ENCODE measurements at regions not wholly inside any gene's neighbourhood (a gene's known extent, or its start where the extent isn't known, plus 50 kb on each side); places are given as distances from the start of the nearest gene placed in this dataset.

GRCh38 chr3:139120086-139121056 lies 75.7 kb upstream of the PRR23C start:
- Mint-ChIP-seq H3K27ac (no peak overlapping the region), H3K4me3 (no peak overlapping the region), H3K9me3 (no peaks in the 10 kb centered on the region), H3K4me1 (peaks cover 0 to 1% (median 0%) of the 10 kb centered on the region in 7 donors), H3K36me3 (no peaks in the 10 kb centered on the region), H3K27me3 (no peaks in the 10 kb centered on the region)
- Histone ChIP-seq H3K36me3 (ENCODE audit: control insufficient read depth in 2 of 3, insufficient read depth in 3 of 3, low read length in 3 of 3) (no peaks in the 10 kb centered on the region), H3K4me1 (ENCODE audit: control insufficient read depth in 2 of 2, insufficient read depth in 2 of 2, low read length in 2 of 2) (no peaks in the 10 kb centered on the region), H3K9me3 (ENCODE audit: control insufficient read depth in 2 of 3, low read length in 3 of 3) (no peaks in the 10 kb centered on the region), H3K4me3 (ENCODE audit: low read length) (no peak overlapping the region), H3K27ac (ENCODE audit: low read depth, low read length) (no peak overlapping the region), H3K27me3 (ENCODE audit: control insufficient read depth in 2 of 2, insufficient read depth in 2 of 2, low read length in 2 of 2) (no peaks in the 10 kb centered on the region)
- DNase-seq = no peak
- peak; percentile 56 for ATAC-seq
- ChIA-PET POLR2A (no interaction called here), CTCF (no interaction called here)
- intact Hi-C loops (cut with micrococcal nuclease) = no loop called here

GRCh38 chr3:139121513-139122220 lies 77.0 kb upstream of the PRR23C start:
- ATAC-seq (no peak), DNase-seq (no peak)
- ChIA-PET POLR2A (no interaction called here), CTCF (no interaction called here)
- Histone ChIP-seq H3K27ac (ENCODE audit: low read depth, low read length) (no peak overlapping the region), H3K27me3 (ENCODE audit: control insufficient read depth in 2 of 2, insufficient read depth in 2 of 2, low read length in 2 of 2) (no peaks in the 10 kb centered on the region), H3K9me3 (ENCODE audit: control insufficient read depth in 2 of 3, low read length in 3 of 3) (no peaks in the 10 kb centered on the region), H3K4me1 (ENCODE audit: control insufficient read depth in 2 of 2, insufficient read depth in 2 of 2, low read length in 2 of 2) (no peaks in the 10 kb centered on the region), H3K36me3 (ENCODE audit: control insufficient read depth in 2 of 3, insufficient read depth in 3 of 3, low read length in 3 of 3) (no peaks in the 10 kb centered on the region), H3K4me3 (ENCODE audit: low read length) (no peak overlapping the region)
- Mint-ChIP-seq H3K27ac (no peak overlapping the region), H3K27me3 (no peaks in the 10 kb centered on the region), H3K4me1 (peaks cover 0 to 1% (median 0%) of the 10 kb centered on the region in 7 donors), H3K4me3 (no peak overlapping the region), H3K36me3 (no peaks in the 10 kb centered on the region), H3K9me3 (no peaks in the 10 kb centered on the region)
- intact Hi-C loops (cut with micrococcal nuclease) = no loop called here

- ChIA-PET POLR2A (no interaction called here), CTCF (no interaction called here)
- Histone ChIP-seq H3K27me3 (ENCODE audit: control insufficient read depth in 2 of 2, insufficient read depth in 2 of 2, low read length in 2 of 2) (no peaks in the 10 kb centered on the region), H3K9me3 (ENCODE audit: control insufficient read depth in 2 of 3, low read length in 3 of 3) (no peaks in the 10 kb centered on the region), H3K4me1 (ENCODE audit: control insufficient read depth in 2 of 2, insufficient read depth in 2 of 2, low read length in 2 of 2) (no peaks in the 10 kb centered on the region), H3K4me3 (ENCODE audit: low read length) (no peak overlapping the region), H3K27ac (ENCODE audit: low read depth, low read length) (no peak overlapping the region), H3K36me3 (ENCODE audit: control insufficient read depth in 2 of 3, insufficient read depth in 3 of 3, low read length in 3 of 3) (no peaks in the 10 kb centered on the region)
- no peaks in the 10 kb centered on the region for H3K36me3 Mint-ChIP-seq
- no peak for ATAC-seq
- no peaks in the 10 kb centered on the region for H3K9me3 Mint-ChIP-seq
- peaks cover 0 to 1% (median 0%) of the 10 kb centered on the region in 7 donors for H3K4me1 Mint-ChIP-seq
- intact Hi-C loops (cut with micrococcal nuclease) = no loop called here
- H3K27me3 Mint-ChIP-seq = no peaks in the 10 kb centered on the region
- DNase-seq = no peak
- H3K4me3 Mint-ChIP-seq = no peak overlapping the region
- H3K27ac Mint-ChIP-seq = no peak overlapping the region
These were observed 77.5 kb upstream of the PRR23C start for GRCh38 chr3:139122221-139122581.

GRCh38 chr3:139122612-139123011 lies 77.9 kb upstream of the PRR23C start:
- Histone ChIP-seq H3K4me3 (ENCODE audit: low read length) (no peak overlapping the region), H3K27ac (ENCODE audit: low read depth, low read length) (no peak overlapping the region), H3K27me3 (ENCODE audit: control insufficient read depth in 2 of 2, insufficient read depth in 2 of 2, low read length in 2 of 2) (no peaks in the 10 kb centered on the region), H3K4me1 (ENCODE audit: control insufficient read depth in 2 of 2, insufficient read depth in 2 of 2, low read length in 2 of 2) (no peaks in the 10 kb centered on the region), H3K36me3 (ENCODE audit: control insufficient read depth in 2 of 3, insufficient read depth in 3 of 3, low read length in 3 of 3) (no peaks in the 10 kb centered on the region), H3K9me3 (ENCODE audit: control insufficient read depth in 2 of 3, low read length in 3 of 3) (no peaks in the 10 kb centered on the region)
- Mint-ChIP-seq H3K4me1 (peaks cover 0 to 1% (median 0%) of the 10 kb centered on the region in 7 donors), H3K9me3 (no peaks in the 10 kb centered on the region), H3K27ac (no peak overlapping the region), H3K4me3 (no peak overlapping the region), H3K36me3 (no peaks in the 10 kb centered on the region), H3K27me3 (no peaks in the 10 kb centered on the region)
- DNase-seq (no peak), ATAC-seq (no peak)
- CTCF ChIA-PET = no interaction called here
- intact Hi-C loops (cut with micrococcal nuclease) = no loop called here
- POLR2A ChIA-PET = no interaction called here

GRCh38 chr3:139123377-139124095 lies 78.8 kb upstream of the PRR23C start:
- Histone ChIP-seq H3K36me3 (ENCODE audit: control insufficient read depth in 2 of 3, insufficient read depth in 3 of 3, low read length in 3 of 3) (no peaks in the 10 kb centered on the region), H3K4me3 (ENCODE audit: low read length) (no peak overlapping the region), H3K4me1 (ENCODE audit: control insufficient read depth in 2 of 2, insufficient read depth in 2 of 2, low read length in 2 of 2) (no peaks in the 10 kb centered on the region), H3K27me3 (ENCODE audit: control insufficient read depth in 2 of 2, insufficient read depth in 2 of 2, low read length in 2 of 2) (no peaks in the 10 kb centered on the region), H3K27ac (ENCODE audit: low read depth, low read length) (no peak overlapping the region), H3K9me3 (ENCODE audit: control insufficient read depth in 2 of 3, low read length in 3 of 3) (no peaks in the 10 kb centered on the region)
- ATAC-seq (no peak), DNase-seq (no peak)
- ChIA-PET POLR2A (no interaction called here), CTCF (no interaction called here)
- Mint-ChIP-seq H3K4me3 (no peak overlapping the region), H3K27me3 (no peaks in the 10 kb centered on the region), H3K4me1 (peaks cover 0 to 1% (median 0%) of the 10 kb centered on the region in 7 donors), H3K9me3 (no peaks in the 10 kb centered on the region), H3K36me3 (no peaks in the 10 kb centered on the region), H3K27ac (no peak overlapping the region)
- intact Hi-C loops (cut with micrococcal nuclease) = no loop called here

- POLR2A ChIA-PET = no interaction called here
- CTCF ChIA-PET = no interaction called here
- no peak for ATAC-seq
These were observed 79.5 kb upstream of the PRR23C start for GRCh38 chr3:139124197-139124596.

More at GRCh38 chr3:139124197-139124596, 79.5 kb upstream of the PRR23C start:
- H3K36me3 ChIP-seq (ENCODE audit: control insufficient read depth in 2 of 3, insufficient read depth in 3 of 3, low read length in 3 of 3) = no peaks in the 10 kb centered on the region
- no peak for DNase-seq
- no peak overlapping the region for H3K27ac ChIP-seq (ENCODE audit: low read depth, low read length)
- Mint-ChIP-seq H3K4me1 (peaks cover 0 to 1% (median 0%) of the 10 kb centered on the region in 7 donors), H3K27ac (no peak overlapping the region), H3K9me3 (no peaks in the 10 kb centered on the region), H3K4me3 (no peak overlapping the region), H3K36me3 (no peaks in the 10 kb centered on the region), H3K27me3 (no peaks in the 10 kb centered on the region)
- H3K9me3 ChIP-seq (ENCODE audit: control insufficient read depth in 2 of 3, low read length in 3 of 3) = no peaks in the 10 kb centered on the region
- no peaks in the 10 kb centered on the region for H3K27me3 ChIP-seq (ENCODE audit: control insufficient read depth in 2 of 2, insufficient read depth in 2 of 2, low read length in 2 of 2)
- H3K4me1 ChIP-seq (ENCODE audit: control insufficient read depth in 2 of 2, insufficient read depth in 2 of 2, low read length in 2 of 2) = no peaks in the 10 kb centered on the region
- H3K4me3 ChIP-seq (ENCODE audit: low read length) = no peak overlapping the region
- intact Hi-C loops (cut with micrococcal nuclease) = no loop called here

Measured in naive thymus-derived CD4-positive, alpha-beta T cell (primary cell).